Fibroblast of pulmonary artery (primary cell): ENCODE measurements at regions not wholly inside any gene's neighbourhood (a gene's known extent, or its start where the extent isn't known, plus 50 kb on each side); places are given as distances from the start of the nearest gene placed in this dataset.

Experiments
- DNase-seq: peaks from one replicate; pipeline ENCODE4 v3.0.0-alpha.2; 2010; ENCODE audit warnings: low read depth
- H3K4me3 ChIP-seq: replicated peaks from 2 replicates; pipeline ENCODE4 v1.5.1; 2011; ENCODE audit warnings: low read depth, mild to moderate bottlenecking, control low read depth, low read length, moderate library complexity
- TF ChIP-seq, protein P1 (sequence below): IDR thresholded peaks from 2 replicates; pipeline ENCODE4 v1.5.1; 2011; ENCODE audit warnings: mild to moderate bottlenecking, control low read depth, low read length, inconsistent platforms; ENCODE audit errors: missing control alignments

DNA sequence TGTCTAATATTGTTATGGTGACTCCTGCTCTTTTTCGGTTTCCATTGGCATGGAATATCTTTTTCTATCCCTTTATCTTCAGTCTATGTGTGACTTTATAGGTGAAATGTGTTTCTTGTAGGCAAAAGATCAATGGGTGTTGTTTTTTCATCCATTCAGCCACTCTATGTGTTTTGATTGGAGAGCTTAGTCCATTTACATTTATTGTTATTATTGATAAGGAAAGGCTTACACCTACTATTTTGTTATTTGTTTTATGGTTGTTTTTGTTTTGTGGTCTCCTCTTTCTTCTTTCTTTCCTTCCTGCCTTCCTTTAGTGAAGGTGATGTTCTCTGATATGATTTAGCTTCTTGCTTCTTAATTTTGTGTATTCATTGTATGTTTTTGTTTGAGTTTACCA is 414.3 kb downstream of the ADRA2A start:
- TF ChIP-seq, protein P1, sequence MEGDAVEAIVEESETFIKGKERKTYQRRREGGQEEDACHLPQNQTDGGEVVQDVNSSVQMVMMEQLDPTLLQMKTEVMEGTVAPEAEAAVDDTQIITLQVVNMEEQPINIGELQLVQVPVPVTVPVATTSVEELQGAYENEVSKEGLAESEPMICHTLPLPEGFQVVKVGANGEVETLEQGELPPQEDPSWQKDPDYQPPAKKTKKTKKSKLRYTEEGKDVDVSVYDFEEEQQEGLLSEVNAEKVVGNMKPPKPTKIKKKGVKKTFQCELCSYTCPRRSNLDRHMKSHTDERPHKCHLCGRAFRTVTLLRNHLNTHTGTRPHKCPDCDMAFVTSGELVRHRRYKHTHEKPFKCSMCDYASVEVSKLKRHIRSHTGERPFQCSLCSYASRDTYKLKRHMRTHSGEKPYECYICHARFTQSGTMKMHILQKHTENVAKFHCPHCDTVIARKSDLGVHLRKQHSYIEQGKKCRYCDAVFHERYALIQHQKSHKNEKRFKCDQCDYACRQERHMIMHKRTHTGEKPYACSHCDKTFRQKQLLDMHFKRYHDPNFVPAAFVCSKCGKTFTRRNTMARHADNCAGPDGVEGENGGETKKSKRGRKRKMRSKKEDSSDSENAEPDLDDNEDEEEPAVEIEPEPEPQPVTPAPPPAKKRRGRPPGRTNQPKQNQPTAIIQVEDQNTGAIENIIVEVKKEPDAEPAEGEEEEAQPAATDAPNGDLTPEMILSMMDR, result no peak
- no peak for DNase-seq
- H3K4me3 ChIP-seq, result no peak overlapping the region

DNA sequence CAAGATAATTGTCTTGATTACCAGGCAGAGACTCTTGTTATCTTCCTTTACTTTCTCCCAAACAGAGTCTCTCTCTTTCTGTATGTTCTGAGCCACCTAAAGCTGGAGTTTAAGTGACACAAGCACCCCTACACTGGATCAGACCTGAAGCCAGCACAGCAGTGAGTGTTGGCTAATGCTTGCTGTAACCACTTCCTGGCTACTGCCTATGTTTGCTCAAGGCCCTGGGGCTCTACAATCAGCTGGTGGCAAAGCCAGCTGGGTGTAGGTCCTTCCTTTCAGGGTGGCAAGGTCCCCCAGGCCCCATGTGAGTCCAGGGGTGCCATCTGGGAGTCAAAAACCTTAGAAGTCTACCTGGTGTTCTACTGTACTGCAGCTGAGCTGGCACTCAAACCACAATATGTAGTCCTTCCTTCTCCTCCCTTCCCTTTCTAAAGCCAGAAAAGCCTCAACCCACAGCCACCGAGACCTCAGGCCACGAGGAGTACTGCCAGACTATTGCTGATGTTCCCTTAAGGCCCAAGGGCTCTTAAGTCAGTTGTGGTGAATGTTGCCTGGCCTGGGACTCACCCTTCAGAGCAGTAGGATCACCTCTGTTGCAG is 416.3 kb downstream of the ADRA2A start:
- H3K4me3 ChIP-seq, result no peak overlapping the region
- TF ChIP-seq, protein P1, result no peak
- DNase-seq, result no peak

DNA sequence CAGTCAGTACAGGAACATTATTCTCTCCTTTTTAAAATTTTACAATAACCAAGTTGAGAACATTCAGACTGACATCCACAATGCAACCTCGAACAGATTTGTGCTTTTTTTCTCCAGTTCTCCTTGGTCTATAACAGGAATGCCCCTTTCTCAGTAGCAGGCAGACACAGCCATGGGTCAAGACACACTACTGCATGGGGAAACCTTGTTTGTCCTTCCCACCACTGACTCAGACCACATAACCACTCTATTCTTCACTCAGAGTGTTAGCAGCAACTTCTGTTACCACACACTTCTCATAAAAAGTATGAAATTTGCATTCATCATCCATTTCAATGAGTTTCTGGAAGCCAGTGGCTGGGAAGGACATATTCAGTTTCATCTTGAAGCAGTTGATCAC is 421.7 kb downstream of the ADRA2A start:
- TF ChIP-seq, protein P1, result no peak
- DNase-seq, result no peak
- H3K4me3 ChIP-seq, result no peak overlapping the region

DNA sequence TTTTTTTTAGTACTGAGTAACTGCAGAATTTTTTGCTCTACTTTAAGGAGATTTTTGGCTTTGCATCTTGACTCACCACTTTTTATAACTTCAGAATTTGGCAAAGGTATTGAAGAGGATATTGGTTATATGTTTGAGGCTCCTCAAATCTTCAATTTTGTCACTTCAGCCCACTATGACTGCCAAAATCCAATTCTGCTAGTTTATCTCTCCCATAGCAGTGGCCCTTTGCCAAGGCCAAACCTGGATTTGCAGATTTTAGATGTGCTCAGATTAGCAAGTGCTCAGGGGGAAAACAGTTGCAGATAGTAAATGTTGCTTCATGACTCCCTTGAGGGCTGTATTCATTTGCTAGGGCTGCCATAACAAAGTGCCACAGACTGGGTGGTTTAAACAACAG is 427.5 kb downstream of the ADRA2A start:
- DNase-seq, result no peak

DNA sequence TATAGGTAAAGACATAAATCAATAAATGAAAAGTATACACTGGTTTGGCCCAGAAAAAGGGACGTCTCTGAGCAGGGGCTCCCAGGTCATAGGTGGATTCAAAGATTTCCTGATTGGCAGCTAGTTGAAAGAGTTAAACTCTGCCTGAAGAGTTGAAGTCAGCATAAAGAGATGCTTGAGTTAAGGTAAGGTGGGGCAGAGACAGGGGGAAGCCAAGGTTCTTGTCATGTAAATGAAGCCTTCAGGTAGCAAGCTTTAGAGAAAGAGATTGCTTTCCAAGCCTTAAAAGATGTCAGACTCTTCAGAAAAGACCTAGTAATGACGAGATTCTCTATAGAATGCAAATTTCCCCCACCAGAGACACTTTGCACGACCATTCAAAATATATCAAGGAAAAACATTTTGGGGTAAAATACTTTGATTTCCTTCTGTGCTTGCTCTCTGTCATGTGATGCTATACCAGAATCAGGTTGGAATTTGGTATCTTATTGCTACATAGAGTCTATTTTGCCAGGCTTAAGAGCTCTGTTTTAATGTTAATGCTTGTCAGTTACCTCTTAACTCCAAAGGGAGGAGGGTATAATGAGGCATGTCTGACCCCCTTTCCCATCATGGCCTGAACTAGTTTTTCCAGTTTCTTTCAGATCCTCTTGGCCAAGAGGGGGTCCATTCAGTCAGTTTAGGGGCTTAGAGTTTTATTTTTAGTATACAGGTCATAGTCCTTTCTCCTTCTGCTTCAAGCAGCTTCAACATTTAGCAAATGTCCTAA is 429.6 kb downstream of the ADRA2A start:
- TF ChIP-seq, protein P1, result no peak
- no peak for DNase-seq
- H3K4me3 ChIP-seq, result no peak overlapping the region

More for the DNA sequence above, 427.5 kb downstream of the ADRA2A start:
- TF ChIP-seq, protein P1, result no peak
- H3K4me3 ChIP-seq, result no peak overlapping the region

DNA sequence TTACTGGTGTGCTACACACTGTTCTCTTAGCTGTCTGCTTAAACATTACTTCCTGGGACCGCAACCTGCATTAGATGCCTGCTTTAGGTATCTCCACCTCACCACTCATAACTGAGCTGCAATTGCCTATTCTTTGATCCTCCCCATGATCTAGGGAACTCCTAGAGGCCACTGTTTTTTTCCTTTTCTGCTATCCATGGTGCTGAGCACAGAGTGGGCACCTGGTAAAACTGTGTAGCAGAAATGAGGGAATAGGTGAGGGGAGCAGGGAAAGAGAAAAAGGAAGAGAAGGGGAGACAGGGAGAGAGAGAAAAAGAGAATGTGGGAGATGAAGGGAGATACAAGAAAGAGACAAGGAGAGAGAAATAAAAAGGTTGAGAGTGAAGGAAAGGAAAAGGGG is 434.9 kb downstream of the ADRA2A start:
- H3K4me3 ChIP-seq, result no peak overlapping the region
- TF ChIP-seq, protein P1, result no peak
- no peak for DNase-seq
